ENCODE measurements at regions not wholly inside any gene's neighbourhood (a gene's known extent, or its start where the extent isn't known, plus 50 kb on each side); places are given as distances from the start of the nearest gene placed in this dataset.

- Histone ChIP-seq H3K4me1 (ENCODE audit: control insufficient read depth, insufficient read depth, low read depth, low read length) (peaks cover 22% of the 10 kb centered on the region), H2AK5ac (ENCODE audit: low read length, severe bottlenecking) (no peak overlapping the region), H2BK5ac (ENCODE audit: low read depth, low read length, poor library complexity, severe bottlenecking) (no peak overlapping the region), H3K4me2 (ENCODE audit: low read length, poor library complexity, severe bottlenecking) (no peak overlapping the region), H3K23ac (ENCODE audit: low read length in 2 of 2) (no peak overlapping the region), H2BK15ac (ENCODE audit: low read depth, poor library complexity, severe bottlenecking) (no peak overlapping the region), H3K36me3 (ENCODE audit: control insufficient read depth in 1 of 2, insufficient read depth in 2 of 2, low read depth in 1 of 2, low read length in 2 of 2) (no peaks in the 10 kb centered on the region), H3K14ac (ENCODE audit: low read length in 2 of 2) (no peak overlapping the region), H4K8ac (ENCODE audit: low read length) (no peak overlapping the region), H3K79me1 (replicated peaks; ENCODE audit: low read length, poor library complexity, severe bottlenecking) (peaks cover 24% of the 10 kb centered on the region), H2BK12ac (ENCODE audit: low read length in 2 of 2) (no peak overlapping the region), H3K18ac (ENCODE audit: low read depth in 1 of 2, low read length in 2 of 2) (no peak overlapping the region), H3K9ac (ENCODE audit: low read length) (no peak overlapping the region), H3K27me3 (ENCODE audit: control insufficient read depth in 1 of 2, insufficient read depth in 1 of 2, low read length in 2 of 2) (no peaks in the 10 kb centered on the region), H3K4ac (ENCODE audit: low read depth in 1 of 2, low read length in 2 of 2) (no peak overlapping the region), H2AFZ (ENCODE audit: low read depth, low read length) (no peak overlapping the region), H3K9me3 (ENCODE audit: control insufficient read depth, low read length) (no peaks in the 10 kb centered on the region), H3K4me3 (ENCODE audit: insufficient read depth in 1 of 2, low read depth in 1 of 2, low read length in 2 of 2) (no peak overlapping the region), H4K91ac (ENCODE audit: low read length) (no peak overlapping the region), H2BK120ac (ENCODE audit: low read depth, low read length) (no peak overlapping the region), H3K27ac (ENCODE audit: low read length, poor library complexity, severe bottlenecking) (no peak overlapping the region)
- peak; percentile 32 for DNase-seq
- WGBS = 71% methylated on average over 5 of the region's 5 CpGs
Observed at GRCh38 chr11:33475993-33476392, 218.8 kb downstream of the HIPK3 start.

- Histone ChIP-seq H4K8ac (ENCODE audit: low read length) (no peak overlapping the region), H2AK5ac (ENCODE audit: low read length, severe bottlenecking) (no peak overlapping the region), H3K79me1 (replicated peaks; ENCODE audit: low read length, poor library complexity, severe bottlenecking) (peaks cover 27% of the 10 kb centered on the region), H3K9me3 (ENCODE audit: control insufficient read depth, low read length) (no peaks in the 10 kb centered on the region), H2BK12ac (ENCODE audit: low read length in 2 of 2) (no peak overlapping the region), H2BK5ac (ENCODE audit: low read depth, low read length, poor library complexity, severe bottlenecking) (no peak overlapping the region), H2BK120ac (ENCODE audit: low read depth, low read length) (no peak overlapping the region), H2AFZ (ENCODE audit: low read depth, low read length) (no peak overlapping the region), H3K18ac (ENCODE audit: low read depth in 1 of 2, low read length in 2 of 2) (no peak overlapping the region), H2BK15ac (ENCODE audit: low read depth, poor library complexity, severe bottlenecking) (no peak overlapping the region), H3K36me3 (ENCODE audit: control insufficient read depth in 1 of 2, insufficient read depth in 2 of 2, low read depth in 1 of 2, low read length in 2 of 2) (no peaks in the 10 kb centered on the region), H3K4ac (ENCODE audit: low read depth in 1 of 2, low read length in 2 of 2) (no peak overlapping the region), H3K23ac (ENCODE audit: low read length in 2 of 2) (no peak overlapping the region), H3K27me3 (ENCODE audit: control insufficient read depth in 1 of 2, insufficient read depth in 1 of 2, low read length in 2 of 2) (no peaks in the 10 kb centered on the region), H3K27ac (ENCODE audit: low read length, poor library complexity, severe bottlenecking) (no peak overlapping the region), H3K4me1 (ENCODE audit: control insufficient read depth, insufficient read depth, low read depth, low read length) (peaks cover 22% of the 10 kb centered on the region), H3K4me2 (ENCODE audit: low read length, poor library complexity, severe bottlenecking) (no peak overlapping the region), H3K4me3 (ENCODE audit: insufficient read depth in 1 of 2, low read depth in 1 of 2, low read length in 2 of 2) (no peak overlapping the region), H3K9ac (ENCODE audit: low read length) (no peak overlapping the region), H4K91ac (ENCODE audit: low read length) (no peak overlapping the region), H3K14ac (ENCODE audit: low read length in 2 of 2) (no peak overlapping the region)
- no peak for DNase-seq
- 91% methylated on average over 3 of the region's 4 CpGs for WGBS
Observed at GRCh38 chr11:33474866-33475265, 217.7 kb downstream of the HIPK3 start.

- Histone ChIP-seq H3K27me3 (ENCODE audit: control insufficient read depth in 1 of 2, insufficient read depth in 1 of 2, low read length in 2 of 2) (no peaks in the 10 kb centered on the region), H4K91ac (ENCODE audit: low read length) (no peak overlapping the region), H3K79me1 (replicated peaks; ENCODE audit: low read length, poor library complexity, severe bottlenecking) (peaks cover 16% of the 10 kb centered on the region), H3K14ac (ENCODE audit: low read length in 2 of 2) (no peak overlapping the region), H2BK5ac (ENCODE audit: low read depth, low read length, poor library complexity, severe bottlenecking) (no peak overlapping the region), H3K4me1 (ENCODE audit: control insufficient read depth, insufficient read depth, low read depth, low read length) (peaks cover 10% of the 10 kb centered on the region), H3K23ac (ENCODE audit: low read length in 2 of 2) (no peak overlapping the region), H2BK15ac (ENCODE audit: low read depth, poor library complexity, severe bottlenecking) (no peak overlapping the region), H3K9me3 (ENCODE audit: control insufficient read depth, low read length) (no peaks in the 10 kb centered on the region), H3K9ac (ENCODE audit: low read length) (no peak overlapping the region), H3K36me3 (ENCODE audit: control insufficient read depth in 1 of 2, insufficient read depth in 2 of 2, low read depth in 1 of 2, low read length in 2 of 2) (no peaks in the 10 kb centered on the region), H3K4me2 (ENCODE audit: low read length, poor library complexity, severe bottlenecking) (no peak overlapping the region), H2BK12ac (ENCODE audit: low read length in 2 of 2) (no peak overlapping the region), H2AK5ac (ENCODE audit: low read length, severe bottlenecking) (no peak overlapping the region), H3K4ac (ENCODE audit: low read depth in 1 of 2, low read length in 2 of 2) (no peak overlapping the region), H3K18ac (ENCODE audit: low read depth in 1 of 2, low read length in 2 of 2) (no peak overlapping the region), H3K27ac (ENCODE audit: low read length, poor library complexity, severe bottlenecking) (no peak overlapping the region), H2AFZ (ENCODE audit: low read depth, low read length) (no peak overlapping the region), H4K8ac (ENCODE audit: low read length) (no peak overlapping the region), H2BK120ac (ENCODE audit: low read depth, low read length) (no peak overlapping the region), H3K4me3 (ENCODE audit: insufficient read depth in 1 of 2, low read depth in 1 of 2, low read length in 2 of 2) (no peak overlapping the region)
- DNase-seq = no peak
- 90% methylated on average over 1 of the region's 1 CpG for WGBS
Observed at GRCh38 chr11:33471541-33471940, 214.4 kb downstream of the HIPK3 start.

GRCh38 chr11:33467966-33468365, 210.8 kb downstream of the HIPK3 start:
- Histone ChIP-seq H3K9ac (ENCODE audit: low read length) (no peak overlapping the region), H2AFZ (ENCODE audit: low read depth, low read length) (no peak overlapping the region), H3K23ac (ENCODE audit: low read length in 2 of 2) (no peak overlapping the region), H3K14ac (ENCODE audit: low read length in 2 of 2) (no peak overlapping the region), H3K27me3 (ENCODE audit: control insufficient read depth in 1 of 2, insufficient read depth in 1 of 2, low read length in 2 of 2) (no peaks in the 10 kb centered on the region), H2BK12ac (ENCODE audit: low read length in 2 of 2) (no peak overlapping the region), H3K4me2 (ENCODE audit: low read length, poor library complexity, severe bottlenecking) (no peak overlapping the region), H3K36me3 (ENCODE audit: control insufficient read depth in 1 of 2, insufficient read depth in 2 of 2, low read depth in 1 of 2, low read length in 2 of 2) (no peaks in the 10 kb centered on the region), H4K8ac (ENCODE audit: low read length) (no peak overlapping the region), H4K91ac (ENCODE audit: low read length) (no peak overlapping the region), H3K27ac (ENCODE audit: low read length, poor library complexity, severe bottlenecking) (no peak overlapping the region), H3K4me3 (ENCODE audit: insufficient read depth in 1 of 2, low read depth in 1 of 2, low read length in 2 of 2) (no peak overlapping the region), H3K4ac (ENCODE audit: low read depth in 1 of 2, low read length in 2 of 2) (no peak overlapping the region), H3K4me1 (ENCODE audit: control insufficient read depth, insufficient read depth, low read depth, low read length) (no peaks in the 10 kb centered on the region), H2BK5ac (ENCODE audit: low read depth, low read length, poor library complexity, severe bottlenecking) (no peak overlapping the region), H2AK5ac (ENCODE audit: low read length, severe bottlenecking) (no peak overlapping the region), H2BK120ac (ENCODE audit: low read depth, low read length) (no peak overlapping the region), H3K79me1 (replicated peaks; ENCODE audit: low read length, poor library complexity, severe bottlenecking) (peaks cover 14% of the 10 kb centered on the region), H2BK15ac (ENCODE audit: low read depth, poor library complexity, severe bottlenecking) (no peak overlapping the region), H3K9me3 (ENCODE audit: control insufficient read depth, low read length) (no peaks in the 10 kb centered on the region), H3K18ac (ENCODE audit: low read depth in 1 of 2, low read length in 2 of 2) (no peak overlapping the region)
- no peak for DNase-seq
- WGBS = 92% methylated on average over 4 of the region's 4 CpGs
